NCI-H1694 (cell line): ENCODE measurements at regions not wholly inside any gene's neighbourhood (a gene's known extent, or its start where the extent isn't known, plus 50 kb on each side); places are given as distances from the start of the nearest gene placed in this dataset.
"Not testable (repeated sequence)": the region's sequence is repeated elsewhere in the genome, so short reads cannot be mapped to it uniquely, and the experiment has no call there.

ENCODE experiments used
- DNase-seq: peaks from one replicate; lab custom pipeline; 2025; lab: John Stamatoyannopoulos, UW

DNA sequence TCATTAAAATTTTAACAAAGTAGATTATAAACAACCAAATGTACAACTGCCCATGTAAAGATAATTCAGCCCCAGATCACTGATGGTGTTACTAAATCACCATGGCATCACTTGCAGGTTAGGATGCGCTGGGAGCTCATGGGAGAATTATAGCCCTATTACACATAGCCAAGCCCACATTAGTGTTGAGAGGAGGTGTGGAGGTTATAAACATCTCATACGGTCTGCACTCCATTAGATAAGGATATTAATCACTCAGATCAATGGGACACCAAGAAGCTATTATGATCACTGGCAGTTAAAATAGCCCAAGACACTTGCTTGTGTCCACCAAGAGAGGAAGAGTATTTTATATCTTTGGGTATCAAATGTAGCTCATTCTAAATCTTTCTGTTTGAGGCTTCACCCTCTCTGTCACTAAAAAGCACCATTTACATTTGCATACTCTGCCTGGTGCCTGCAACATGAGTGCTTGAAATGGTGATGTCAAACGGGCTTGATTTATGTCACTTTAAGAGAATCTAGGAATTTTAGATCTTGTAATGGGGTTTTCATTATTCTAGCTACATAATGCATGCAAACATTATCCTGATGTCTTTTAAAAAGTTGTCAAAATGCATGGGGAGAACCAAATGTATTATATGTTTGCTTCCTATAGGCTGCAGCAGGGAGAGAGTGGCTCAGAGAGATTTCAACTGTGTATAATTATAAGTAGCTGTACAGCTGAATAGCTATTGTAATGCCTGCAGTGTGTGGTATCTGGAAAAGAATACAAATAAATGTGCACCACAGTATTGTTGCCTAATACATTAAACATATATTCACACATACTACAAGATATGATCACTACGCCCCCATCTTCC is 654.1 kb upstream of the MARCKS start:
- no peak for DNase-seq

DNA sequence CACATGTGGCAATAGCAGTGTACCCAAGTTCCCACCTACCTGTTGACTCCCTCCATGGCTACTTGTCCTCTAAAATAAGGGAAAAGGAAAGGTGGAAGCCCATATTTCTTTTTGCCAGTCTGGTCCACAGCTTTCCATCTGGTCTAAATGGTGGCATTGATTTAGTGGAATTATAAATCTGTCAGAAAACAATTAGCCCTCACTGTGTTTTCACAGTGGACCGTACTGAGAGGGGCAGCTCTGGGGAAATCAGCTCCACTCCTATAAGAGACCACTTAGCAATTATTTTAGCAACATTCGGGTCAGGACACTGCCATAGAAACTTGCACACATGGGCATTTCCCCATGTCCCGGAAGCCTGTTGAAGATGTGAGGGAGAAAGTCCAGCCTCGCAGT is 653.4 kb upstream of the MARCKS start:
- DNase-seq, result no peak

- no peak for DNase-seq
Measured at GRCh38 chr6:113205553-113205952, 651.6 kb upstream of the MARCKS start.

- no peak for DNase-seq
Measured at GRCh38 chr6:113208726-113209125, 648.4 kb upstream of the MARCKS start.

DNA sequence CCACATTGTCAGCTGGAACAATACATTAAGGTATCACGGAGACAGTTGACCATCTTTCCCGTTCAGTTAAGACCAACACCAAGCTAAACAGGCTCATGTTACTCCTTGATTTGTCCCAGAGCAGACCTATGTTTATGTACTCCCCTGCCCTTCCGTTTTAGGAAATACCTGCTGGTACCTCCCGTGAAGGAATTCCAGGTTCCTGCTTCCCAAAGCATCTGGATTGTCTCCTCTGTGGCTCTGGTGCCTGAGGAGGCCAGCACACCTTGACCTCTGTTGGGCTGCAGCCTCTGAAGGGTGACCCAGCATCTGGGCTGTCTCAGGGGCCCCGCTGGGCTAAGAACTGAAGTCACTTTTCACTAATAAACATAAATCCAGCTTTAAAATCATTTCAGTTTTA is 647.8 kb upstream of the MARCKS start:
- no peak for DNase-seq

- DNase-seq, result no peak
Measured at GRCh38 chr6:113211170-113211569, 646.0 kb upstream of the MARCKS start.

DNA sequence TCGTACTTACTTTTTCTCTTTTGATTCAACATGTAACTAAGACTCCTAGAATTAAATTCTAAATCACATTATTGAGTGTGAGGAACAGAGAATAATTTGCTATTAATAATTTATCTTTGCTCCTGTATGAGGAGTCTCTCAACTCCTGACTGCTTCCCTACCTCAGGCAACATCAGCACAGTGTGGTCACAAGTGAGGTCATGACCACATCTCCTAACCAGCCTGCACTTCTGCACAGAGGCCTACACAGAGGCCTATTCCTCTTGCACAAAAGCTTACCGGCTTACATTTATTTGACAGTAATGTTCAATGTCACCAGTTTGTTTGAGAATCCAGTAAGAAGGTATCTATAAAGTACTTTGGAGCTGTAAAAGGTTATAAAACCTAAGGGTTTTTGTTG is 637.4 kb upstream of the MARCKS start:
- no peak for DNase-seq

DNA sequence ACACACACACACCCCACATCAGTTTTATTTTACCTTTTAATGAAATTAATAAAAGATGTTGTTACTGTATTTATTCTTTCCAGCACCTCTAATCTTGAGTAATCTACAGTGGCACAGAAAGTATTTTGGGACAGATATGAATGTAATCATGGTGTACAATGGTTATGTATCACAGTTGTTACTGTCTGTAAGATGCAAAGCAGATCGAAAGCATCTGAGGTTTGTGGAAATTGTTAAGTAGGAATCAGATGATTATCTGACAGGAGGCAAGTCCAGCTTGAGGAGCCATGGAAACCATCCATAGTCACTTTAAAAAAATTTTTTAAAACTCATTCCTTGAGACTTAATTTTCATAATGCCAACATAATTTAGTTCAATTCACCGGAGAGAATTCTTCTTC is 636.3 kb upstream of the MARCKS start:
- no peak for DNase-seq

- no peak for DNase-seq
Measured at GRCh38 chr6:113221850-113222249, 635.3 kb upstream of the MARCKS start.

DNA sequence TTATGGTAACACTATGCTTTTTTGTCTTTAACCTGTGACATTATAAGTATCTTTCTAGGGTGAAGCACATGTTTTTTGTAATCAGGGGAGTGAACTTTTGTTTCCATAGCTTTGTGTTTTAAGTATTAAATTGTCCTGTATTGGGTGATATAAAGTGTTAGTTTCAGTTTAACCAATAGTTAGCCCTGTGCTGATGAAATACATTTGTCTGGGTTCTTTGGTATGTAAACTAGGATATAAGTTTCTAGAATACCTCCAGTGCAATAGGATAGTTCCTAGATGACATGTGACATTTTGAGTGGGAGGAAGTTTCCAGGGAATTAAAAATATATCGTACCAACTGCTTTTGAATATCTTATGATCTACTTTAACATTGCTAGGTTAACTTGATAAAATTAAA is 611.0 kb upstream of the MARCKS start:
- no peak for DNase-seq

DNA sequence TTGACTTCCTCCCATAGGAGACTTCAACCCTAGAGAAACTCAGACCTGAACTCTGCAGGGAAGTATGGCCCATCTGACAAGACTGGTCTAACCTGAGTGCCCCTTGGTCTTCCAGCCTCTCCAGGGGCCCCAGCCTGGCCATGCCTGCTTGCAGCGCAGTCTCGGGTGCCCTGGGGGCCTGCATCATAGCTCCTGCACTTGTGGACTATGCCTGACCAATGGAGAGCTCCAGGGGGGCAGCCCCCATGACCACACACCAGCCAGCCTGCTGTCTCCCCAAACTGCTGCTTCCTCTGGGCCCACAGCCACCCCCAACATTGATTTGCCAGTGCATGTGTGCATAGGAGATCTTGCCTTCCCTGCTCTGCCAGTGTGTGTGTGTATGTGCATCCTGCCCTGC is 608.6 kb upstream of the MARCKS start:
- DNase-seq, result no peak

- not testable (repeated sequence) for DNase-seq
Measured at GRCh38 chr6:113254194-113254593, 603.0 kb upstream of the MARCKS start.

GRCh38 chr6:113258771-113259170 is 598.4 kb upstream of the MARCKS start:
- DNase-seq, result no peak

DNA sequence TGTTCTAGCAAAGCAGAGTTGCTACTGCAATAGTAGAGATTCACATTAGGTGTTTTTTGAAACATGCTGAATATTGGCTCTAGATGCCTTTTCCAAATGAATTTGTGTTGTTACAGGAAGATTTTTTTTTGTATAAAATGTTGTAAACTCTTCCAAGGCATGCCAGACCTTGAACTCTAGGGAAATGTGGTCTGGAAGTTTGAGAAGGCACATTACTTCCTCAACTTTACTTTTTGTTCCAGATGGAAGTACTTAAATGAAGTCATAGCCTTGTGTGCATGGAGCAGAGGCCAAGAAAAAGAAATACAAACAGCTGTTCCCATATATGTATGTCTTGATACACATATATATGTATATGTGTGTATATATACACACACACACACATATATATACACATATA is 585.7 kb upstream of the MARCKS start:
- no peak for DNase-seq

GRCh38 chr6:113276601-113277000 is 580.5 kb upstream of the MARCKS start:
- no peak for DNase-seq

DNA sequence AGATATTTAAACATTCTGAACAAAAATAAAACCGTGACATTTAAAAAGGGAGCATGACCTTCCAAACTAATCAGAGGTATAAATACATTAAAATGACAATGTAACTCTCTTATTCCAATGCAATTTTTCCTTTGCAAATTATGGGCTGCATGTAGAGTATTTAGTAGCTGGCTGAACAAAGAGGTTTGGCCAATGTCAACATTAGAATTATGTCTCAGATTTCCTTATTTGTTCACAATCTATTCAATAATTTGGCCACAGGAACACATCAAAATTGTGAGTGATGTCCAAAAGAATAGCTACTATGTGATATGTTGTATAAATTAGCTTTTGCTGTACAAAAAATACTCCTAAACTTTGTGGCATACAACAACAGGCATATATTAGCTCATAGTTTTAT is 580.0 kb upstream of the MARCKS start:
- no peak for DNase-seq

GRCh38 chr6:113281014-113281413 is 576.1 kb upstream of the MARCKS start:
- DNase-seq, result no peak

GRCh38 chr6:113281431-113281830 is 575.7 kb upstream of the MARCKS start:
- no peak for DNase-seq

GRCh38 chr6:113287396-113287795 is 569.7 kb upstream of the MARCKS start:
- no peak for DNase-seq

GRCh38 chr6:113288409-113288808 is 568.7 kb upstream of the MARCKS start:
- no peak for DNase-seq

DNA sequence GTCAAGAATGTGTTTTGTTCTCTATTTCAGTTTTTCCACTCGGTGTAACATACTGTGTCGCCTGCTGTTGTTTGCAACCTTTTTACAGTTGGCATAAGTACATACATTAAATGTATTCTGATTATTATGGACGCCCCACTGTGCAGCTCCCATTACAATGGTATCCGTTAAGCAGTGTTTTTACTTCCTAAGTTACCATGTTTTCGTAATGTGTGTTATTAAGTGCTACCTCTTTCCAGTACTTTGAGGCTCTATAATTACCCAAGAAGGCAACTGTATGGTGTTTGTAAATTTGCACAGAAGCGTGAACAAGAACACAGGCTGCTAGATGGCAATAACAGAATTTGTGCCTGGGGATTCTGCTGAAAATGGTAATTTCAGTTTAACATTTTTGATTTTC is 568.0 kb upstream of the MARCKS start:
- DNase-seq, result no peak

- no peak for DNase-seq
Measured at GRCh38 chr6:113290684-113291083, 566.5 kb upstream of the MARCKS start.

DNA sequence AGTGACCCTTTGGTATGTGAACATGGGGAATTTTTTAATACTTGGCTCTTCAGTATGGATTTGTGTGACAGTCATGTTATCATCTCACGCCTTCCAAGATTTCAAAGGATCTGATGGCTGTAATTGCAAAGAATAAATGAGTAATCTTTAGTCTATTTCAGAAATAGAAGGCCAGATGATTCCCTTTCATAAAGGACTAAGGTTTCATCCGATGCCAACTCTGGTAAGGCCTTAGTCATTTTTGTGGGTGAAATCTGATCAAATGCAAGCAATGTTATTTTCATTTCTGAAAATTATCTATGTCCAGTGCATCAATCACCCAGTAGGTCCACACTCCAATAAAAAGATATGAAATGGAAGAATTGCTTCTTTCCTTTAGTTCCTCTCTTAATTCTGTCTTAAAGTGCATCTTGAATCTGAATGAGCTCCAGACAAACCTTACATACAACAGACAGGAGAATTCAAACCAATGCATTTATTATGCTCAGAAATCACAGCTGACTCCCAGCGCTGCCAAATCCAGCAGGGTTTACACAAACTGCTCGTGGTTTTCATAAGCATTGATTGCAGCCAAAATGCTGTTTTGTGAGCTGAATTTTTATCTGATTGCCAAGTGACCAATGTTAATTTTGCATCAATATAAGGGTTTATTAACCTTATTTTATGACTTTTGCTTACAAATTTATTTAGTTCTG is 565.2 kb upstream of the MARCKS start:
- no peak for DNase-seq
